NCI-H446 treated with DMSO at 0.1 percent for 48 hours (cell line): ENCODE measurements at regions not wholly inside any gene's neighbourhood (a gene's known extent, or its start where the extent isn't known, plus 50 kb on each side); places are given as distances from the start of the nearest gene placed in this dataset.
"Not testable (repeated sequence)": the region's sequence is repeated elsewhere in the genome, so short reads cannot be mapped to it uniquely, and the experiment has no call there.

Experiments
- DNase-seq: peaks from one replicate; lab custom pipeline; 2025; lab: John Stamatoyannopoulos, UW

DNA sequence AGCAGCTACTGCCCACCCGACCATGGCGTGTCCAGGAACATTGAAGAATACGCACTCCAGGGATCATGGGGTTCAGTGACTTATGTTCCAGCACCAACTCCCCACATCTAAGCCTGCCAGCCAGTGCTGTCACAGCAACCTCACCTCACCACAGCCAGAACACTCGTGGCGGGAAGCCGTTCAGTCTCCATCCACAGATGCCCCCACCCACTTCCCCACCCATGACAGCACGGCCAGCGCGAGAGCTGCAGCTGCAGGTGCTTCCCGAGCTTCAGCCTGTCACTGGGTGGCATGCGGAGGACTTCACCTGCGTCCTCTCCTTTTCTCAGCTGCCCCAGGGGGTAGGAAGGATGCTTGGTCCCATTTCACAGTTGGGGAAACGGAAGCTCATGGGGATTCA is 50.3 kb downstream of the RBFOX3 start:
- DNase-seq: no peak

DNA sequence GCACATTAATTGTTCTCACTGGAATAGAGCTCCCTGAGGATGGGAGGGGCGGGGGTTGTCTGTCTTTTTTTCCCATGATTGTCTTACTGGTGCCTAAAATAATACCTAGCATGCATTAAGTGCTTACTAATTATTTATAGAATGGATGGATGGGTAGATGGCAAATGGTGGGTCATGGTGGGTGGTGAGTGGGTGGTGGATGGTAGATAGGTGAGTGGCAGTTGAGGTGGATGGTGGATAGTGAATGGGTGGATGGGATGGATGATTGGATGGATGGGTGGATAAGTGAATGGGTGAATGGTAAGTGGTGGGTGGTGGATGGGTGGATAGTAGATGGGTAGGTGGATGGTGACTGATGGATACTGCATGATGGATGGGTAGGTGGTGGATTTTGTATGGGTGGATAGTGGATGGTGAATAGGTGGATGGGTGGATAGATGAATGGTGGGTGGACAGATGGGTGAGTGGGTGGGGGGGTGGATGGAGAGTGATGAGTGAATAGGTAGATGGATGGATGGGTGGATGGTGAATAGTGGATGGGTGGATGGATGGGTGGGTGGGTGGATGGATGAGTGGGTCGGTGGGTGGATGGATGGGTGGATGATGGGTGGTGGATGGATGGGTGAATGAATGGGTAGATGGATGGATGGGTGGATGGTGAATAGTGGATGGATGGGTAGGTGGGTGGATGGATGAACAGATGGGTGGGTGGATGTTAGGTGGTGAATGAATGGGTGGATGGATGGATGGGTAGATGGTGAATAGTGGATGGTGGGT is 51.6 kb downstream of the RBFOX3 start:
- no peak for DNase-seq

DNA sequence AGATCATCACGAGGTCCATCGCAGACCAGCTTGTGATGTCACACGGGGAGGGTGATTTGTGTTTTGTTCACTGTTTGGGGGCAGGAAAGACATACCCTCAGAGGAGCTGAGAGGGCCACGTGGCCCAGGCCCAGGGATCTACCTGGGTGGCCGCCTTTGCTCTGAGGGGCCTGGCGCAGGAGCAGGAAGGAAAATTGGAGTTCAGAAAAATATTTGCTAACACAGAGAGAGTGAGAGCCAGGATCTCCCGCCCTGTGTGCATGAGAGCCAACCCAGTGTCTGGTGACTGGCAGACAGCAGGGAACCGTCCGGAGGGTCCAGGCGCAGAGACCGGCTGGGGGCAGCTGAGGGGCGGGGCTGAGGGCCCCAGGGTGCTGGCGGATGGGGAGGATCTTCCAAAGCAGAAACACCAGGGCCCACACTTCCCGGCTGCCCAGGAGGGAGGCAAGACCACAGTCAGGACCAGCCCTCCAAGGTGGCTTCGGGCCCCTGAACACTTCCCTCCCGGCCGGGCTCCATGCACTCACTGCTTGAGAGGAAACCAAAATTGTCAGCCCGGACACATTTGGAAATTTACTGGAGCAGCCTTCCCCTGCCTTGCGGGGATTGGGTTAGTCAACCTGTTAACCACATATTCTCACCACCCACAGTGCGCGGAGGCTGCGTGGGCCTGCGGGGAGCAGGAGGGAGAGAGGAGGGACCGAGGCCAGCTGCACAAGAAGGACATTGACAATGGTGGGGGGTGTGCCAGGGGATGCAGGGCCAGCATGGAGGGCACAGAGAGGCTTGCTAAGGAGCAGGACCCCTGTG is 52.6 kb downstream of the RBFOX3 start:
- DNase-seq: no peak

DNA sequence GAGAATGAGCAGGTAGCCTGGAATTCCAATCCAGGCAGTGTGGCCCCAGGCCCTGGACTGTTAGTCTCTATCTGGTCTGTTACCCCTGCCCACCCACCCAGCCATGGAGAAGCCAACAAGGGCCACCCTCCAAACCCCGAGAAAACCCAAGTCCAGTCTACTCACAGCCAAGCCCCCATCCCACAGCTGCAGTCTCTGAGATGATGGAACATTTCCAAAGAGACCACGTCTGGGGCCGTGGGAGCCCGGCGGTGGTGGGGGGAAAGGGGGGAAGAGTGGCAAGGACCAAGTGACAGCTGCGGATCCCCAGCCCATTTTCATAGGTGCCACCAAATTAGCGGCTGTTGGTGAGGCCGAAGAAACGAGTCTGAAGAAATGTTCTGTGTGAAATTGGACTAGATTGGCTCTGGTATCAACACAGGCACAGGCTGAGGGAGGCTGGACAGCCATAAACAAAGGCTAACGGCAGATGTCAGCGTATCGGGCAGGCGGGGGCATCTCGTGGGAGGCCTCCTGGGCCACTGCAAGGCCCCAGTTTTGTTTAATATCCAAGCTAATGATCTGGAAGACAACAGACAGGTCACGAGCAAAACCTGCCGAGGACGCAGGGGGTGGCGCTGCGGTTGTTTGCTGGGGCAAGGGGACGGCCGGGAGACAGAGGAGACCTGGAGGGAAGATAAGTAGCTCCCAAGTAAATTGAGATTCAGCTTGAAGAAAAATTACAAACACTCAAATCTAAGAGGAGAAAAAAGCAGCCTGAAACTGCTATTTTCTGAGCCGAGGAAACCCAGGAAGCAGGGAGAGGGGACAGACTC is 53.4 kb downstream of the RBFOX3 start:
- no peak for DNase-seq

DNA sequence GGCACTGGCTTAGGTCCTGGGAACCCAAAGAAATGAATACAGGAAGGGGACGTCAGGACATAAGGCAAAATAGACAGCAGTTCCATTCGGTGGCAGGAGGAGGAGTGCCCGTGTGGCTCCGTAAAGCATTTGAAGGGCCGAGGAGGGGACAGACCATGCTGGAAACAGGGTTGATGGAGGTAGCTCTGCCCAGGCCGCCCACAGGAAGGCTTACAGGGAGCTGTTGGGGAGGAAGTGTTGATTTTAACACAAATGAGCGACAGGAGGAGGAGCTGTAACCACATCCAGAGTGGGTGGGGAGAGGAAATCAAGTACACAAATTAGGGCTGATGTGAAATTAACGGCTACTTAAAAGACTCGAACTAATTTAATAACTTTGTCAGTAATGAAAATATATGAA is 54.6 kb downstream of the RBFOX3 start:
- DNase-seq: no peak

DNA sequence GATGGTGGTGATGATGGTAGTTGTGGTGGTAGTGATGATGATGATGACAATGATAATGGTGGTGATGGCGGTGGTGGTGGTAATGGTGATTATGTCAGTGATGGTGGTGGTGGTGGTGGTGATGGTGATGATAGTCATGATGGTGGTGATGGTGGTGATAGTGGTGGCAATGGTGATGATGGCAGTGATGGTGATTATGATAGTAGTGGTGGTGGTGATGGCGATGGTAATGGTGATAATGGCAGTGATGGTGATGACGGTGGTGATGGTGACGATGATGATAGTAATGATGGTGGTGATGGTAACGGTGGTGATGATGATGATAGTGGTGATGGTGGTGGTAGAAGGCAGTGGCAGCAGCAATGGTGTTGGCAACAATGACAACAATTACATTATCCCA is 55.3 kb downstream of the RBFOX3 start:
- no peak for DNase-seq

DNA sequence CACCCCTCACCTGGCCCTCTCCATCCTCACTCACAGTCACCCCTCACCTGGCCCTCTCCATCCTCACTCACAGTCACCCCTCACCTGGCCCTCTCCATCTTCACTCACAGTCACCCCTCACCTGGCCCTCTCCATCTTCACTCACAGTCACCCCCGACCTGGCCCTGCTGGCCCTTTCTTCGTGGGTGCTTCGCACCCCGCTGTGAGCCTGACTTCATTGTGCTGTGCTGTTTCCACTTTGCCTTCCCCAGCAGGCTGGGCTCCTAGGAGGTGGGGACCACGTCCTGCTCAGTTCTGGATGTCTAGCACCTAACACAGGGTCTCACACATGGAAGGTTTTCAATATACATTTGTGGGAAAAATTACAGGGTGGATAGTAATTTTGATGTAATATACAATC is 56.5 kb downstream of the RBFOX3 start:
- not testable (repeated sequence) for DNase-seq

DNA sequence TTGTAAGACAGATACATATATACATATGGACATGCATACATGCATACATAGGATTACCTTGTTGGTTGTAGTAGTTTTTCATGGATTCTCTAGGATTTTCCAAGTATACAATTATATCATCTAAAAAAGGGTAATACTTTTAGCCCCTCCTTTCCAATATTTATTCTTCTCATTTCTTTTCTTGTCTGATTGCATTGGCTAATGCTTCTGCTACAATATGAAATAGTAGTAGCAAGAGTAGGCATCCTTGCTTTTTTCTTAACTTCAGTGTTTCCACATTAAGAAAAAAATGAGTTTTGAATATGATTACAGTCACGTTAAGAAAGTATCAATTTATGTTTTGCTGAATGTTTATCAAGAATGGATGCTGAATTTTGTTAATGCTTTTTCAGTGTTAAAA is 58.0 kb downstream of the RBFOX3 start:
- no peak for DNase-seq

DNA sequence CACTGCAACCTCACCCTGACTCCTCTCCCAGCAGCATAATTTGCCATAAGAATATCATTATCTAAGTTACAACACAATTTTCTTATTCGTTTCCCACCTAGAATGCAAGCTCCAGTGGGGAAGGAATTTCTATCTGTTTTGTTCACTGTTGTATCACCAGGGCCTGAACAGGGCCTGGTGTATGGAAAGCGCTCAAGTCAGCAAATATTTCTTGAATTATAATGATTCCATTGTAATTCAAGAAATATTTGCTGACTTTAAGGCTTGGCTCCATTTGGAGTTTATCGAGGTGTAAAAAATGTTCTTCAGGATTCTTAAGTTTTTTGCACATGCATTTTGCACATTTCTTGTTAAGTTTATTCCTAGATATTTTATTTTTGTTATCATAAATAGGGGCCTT is 58.4 kb downstream of the RBFOX3 start:
- DNase-seq: no peak

DNA sequence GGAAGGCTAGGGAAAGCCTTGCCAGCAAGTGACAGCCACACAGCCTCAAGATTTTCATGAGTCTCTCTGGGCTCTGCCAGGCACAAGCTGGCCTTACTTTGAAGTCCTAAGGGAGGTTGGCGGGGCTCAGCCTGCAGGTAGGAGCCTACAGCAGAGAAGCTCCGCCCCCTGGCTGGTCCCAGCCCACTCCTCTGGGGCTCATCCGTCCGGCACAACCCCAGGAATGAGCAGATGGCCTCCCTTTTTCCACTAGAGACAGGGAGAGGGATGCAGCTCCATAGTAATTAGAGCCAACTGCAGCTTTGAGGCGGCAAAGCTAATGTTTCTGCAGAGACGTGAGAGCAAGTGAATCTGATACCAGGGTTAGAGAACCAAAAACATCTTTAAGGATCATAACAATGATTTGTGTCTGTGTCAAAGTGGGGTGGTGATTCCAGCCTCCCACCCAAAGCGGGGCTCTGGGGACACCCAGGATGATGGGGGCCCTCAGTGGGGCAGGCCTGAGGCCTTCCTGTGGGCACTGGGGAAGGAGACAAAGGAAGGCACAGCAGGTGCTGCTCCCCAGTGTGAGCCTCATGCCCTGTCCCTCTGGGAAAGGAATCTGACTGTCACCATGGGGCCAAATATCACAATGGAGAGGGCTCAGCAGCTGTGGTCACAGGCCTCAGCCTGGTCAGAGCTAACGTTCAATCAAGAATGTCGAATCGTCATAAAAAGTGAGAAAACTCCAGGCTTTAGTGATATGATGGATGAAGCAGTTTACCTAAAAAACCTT is 61.5 kb downstream of the RBFOX3 start:
- no peak for DNase-seq

DNA sequence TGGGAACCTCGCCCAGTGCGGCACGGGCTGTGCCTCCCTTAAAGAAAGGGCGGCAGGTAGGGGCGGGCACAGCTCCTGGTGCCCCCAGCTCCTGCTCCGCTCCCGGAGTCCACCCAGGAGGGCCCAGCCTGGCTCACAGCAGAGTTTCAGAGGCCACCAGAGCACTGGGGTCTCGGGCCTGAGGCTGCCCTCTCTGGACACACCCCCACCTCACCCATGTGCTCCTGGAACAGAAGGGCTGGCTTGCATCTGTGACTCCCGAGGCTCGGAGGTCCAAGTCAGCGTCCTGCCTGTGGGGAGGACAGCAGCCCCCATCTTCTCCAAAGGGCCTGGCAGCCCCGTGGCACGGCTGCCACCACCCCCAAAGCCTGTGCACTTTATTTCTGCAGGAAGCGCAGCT is 62.7 kb downstream of the RBFOX3 start:
- DNase-seq: no peak

DNA sequence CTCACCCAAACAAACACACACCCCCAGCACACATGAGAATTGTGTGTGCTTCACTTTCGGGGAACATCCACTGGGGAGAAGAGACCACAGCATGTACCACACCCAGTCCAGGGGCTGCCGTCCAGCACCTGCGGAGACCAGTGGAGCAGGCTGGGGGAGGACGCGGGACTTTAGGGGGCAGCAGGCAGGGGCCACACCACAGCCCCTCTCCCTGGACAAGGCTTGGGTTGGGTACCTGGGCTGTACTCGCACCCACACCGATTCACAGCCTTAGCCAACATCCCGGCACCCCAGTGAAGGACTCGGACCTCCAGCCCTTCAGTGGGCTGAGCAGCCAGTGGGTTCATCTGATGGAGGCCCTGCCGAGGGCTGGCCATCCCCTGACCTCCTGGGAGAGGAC is 63.3 kb downstream of the RBFOX3 start:
- no peak for DNase-seq

DNA sequence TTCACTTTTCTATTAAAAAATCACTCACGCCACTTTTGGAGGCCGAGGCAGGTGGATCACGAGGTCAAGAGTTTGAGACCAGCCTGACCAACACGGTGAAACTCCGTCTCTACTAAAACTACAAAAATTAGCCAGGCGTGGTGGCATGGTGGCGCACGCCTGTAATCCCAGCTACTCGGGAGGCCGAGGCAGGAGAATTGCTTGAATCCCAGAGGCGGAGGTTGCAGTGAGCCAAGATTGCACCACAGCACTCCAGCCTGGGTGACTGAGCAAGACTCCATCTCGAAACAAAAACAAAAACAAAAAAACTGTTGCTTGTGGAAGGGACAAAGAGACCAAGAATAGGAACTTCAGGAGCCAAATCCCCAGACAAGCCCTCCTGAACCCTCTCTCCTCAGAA is 63.7 kb downstream of the RBFOX3 start:
- DNase-seq: not testable (repeated sequence)

DNA sequence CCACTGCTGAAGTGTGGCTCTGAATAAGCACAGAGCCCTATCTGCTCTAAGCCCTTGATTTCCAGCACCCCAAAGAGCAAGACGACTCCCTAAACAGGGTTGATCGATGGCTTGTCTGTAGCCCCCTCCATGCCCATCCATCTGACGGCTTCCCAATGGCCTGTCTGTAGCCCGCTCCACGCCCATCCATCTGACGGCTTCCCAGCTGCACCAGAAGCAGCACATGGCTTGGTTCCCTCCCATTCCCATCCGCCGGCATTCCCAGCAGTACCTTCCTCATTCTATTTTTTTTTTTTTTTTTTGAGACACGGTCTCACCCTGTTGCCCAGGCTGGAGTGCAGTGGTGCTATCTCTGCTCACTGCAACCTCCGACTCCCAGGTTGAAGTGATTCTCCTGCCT is 64.5 kb downstream of the RBFOX3 start:
- DNase-seq: no peak

DNA sequence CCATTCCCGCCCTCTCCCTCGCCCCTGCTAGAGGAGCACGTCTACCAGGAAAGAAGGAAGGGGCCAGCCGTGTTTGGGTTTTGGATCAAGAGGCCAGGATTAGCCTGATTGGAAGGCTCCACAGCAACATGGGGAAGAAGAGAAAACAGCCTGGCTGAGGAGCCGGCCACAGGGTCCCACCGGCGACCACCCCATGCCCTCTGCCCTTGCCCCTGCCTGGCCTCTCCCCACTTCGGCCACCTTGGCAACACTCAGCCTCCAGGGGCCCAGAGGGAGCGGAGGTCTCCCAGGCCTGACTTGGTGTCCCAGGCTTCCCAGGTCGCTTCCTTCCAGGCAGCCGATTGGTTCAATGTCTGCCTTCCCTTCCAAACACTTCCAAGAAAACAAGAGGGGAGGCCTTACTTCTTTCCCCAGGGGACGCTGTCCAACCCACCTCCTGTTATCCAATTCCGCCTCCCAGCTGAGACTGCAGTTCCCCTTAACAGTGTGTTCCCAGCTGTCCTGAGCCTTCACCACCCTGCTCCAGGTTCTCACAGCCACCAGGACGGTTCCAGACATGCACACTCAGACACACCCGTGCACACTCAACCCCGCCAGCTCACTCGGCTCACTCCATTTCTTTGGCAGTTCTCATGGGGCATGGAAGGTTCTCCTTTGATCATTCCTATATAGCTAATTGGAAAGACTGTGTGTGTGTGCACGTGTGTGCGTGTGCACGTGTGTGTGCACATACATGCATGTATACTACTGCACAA is 65.4 kb downstream of the RBFOX3 start:
- DNase-seq: no peak

DNA sequence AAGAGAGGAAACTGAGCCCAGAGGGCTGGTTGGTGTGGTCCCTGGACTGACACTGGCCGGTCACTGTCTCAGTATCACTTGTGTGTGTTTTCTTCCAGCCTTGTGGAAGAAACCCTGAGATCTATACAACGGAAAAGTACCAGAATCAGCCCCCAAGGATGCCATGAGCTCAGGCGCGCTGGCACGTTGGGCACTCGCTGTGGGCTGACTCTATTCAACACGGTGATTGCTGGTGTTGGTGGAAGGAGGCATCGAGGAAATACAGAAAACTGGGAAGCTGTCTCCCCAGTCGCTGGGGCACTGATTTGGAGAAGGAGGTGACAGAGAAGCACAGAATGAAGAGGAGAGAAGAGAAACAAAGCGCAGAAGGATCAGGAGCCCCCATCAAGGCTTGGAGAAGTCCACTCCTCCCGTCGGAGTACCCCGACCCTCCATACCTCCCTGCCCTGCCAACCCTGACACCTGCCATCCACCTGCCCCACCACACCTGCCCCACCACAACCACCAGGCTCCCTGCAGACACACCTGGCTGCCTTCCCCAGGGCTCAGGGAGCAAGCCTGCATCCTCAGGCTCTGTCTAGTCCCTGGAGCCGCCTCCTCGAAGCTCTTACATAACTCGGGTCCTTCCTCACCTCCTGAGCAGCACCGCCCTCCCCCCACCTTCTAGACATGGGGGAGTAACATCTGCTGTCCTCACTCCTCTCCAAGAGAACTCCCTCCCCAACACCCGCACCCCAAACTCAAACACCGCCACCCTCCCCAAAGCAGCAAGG is 66.5 kb downstream of the RBFOX3 start:
- no peak for DNase-seq

DNA sequence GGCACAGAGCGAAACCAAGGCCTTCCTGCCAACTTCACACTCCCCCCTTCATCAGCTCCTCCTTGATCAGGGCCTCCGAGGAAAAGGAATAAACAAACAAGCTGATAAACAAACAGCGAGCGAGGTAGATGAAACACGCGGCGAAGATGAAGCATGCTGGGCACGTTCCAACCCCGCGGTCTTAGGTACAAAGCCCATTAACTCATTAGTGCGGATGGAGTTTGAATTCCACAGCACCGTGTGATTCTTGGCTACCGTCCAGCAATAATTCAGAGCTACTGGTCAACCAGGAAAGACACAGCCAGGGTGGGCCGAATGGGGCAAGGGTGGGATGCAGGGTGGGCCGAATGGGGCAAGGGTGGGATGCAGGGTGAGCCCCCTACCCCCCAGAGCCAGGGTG is 67.3 kb downstream of the RBFOX3 start:
- DNase-seq: no peak

DNA sequence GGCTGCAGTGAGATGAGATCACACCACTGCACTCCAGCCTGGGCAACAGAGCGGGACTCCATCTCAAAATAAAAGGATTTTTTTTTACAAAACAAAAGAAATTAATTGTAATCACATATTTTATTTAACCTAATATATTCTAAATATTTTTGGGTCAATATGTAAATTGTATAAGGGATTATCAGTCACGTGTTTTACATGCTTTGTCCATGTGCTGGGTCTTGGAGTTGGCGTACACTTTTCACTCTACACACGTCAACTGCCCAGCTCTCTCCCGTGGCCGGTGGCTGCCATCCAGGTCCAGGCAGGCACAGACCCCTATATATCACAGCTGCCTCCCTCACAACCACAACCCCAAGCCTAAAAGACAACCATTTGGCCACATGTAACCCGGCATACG is 68.1 kb downstream of the RBFOX3 start:
- DNase-seq: no peak

DNA sequence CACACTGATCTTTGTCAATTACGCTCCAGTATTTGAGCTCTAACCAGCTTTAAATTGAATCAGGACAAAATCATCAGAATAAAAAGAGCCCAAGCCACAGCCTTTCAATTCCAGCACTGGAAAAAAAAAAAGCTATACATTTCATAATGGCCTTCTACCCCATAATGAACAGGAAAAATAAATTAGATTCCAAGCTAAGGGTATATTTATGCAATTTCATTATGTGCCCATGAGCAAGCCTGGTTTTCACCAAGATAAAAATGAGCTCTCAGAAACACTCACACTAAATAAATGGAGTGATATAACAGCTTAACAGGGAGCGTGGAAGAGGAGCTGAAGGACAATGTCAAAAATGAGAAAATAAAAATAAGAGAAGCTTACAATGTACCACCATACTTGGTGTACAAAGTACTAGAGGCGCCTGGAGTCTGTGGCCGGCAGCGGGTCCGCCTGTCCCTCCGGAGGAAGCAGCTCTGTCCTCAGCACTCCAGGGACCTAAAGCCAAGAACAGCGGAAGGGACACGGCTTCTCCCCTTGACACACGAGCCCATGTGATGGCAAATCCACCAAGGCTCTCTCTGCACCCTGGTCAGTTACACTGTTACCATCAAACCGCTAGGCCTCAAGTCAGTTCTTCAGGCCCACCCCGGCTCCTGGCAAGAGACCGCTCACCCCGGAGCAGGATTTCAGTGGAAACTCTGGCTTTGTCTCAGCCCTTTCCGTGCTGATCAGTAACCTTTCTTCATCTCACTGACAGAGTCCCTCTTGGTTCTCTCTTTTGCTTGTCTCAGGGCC is 69.6 kb downstream of the RBFOX3 start:
- DNase-seq: no peak
